ENCODE measurements at regions not wholly inside any gene's neighbourhood (a gene's known extent, or its start where the extent isn't known, plus 50 kb on each side); places are given as distances from the start of the nearest gene placed in this dataset.

DNA sequence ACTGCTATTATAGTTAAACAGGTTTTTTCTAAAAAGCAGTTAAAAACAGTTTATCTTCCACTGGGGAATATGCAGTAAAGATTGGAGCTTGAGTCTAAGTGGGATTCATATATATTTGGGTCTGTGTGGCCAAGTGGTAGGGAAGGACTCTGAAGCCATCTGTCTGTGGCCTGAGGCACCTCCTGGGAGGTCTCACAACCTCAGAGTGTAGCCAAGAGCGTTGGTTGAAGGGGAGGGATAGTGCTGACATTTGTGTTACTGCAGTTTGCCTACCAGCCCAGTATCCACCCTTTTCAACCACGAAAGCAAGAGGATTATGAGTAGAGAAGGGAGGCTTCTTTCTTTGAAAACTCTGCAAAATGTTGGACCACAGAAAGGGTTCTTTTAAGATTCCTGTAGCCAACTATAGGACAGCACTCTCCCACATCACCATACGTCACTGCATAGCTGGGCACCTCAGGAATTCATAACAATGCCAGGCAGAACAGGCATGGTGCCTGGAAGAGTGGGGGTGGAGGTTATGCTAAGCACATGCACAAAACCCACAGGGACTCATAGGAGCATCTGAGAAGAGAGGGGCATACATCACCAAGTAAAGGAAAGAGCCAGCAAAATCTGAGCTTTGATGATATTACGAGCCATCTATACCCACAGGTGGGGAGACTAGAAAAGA, 90.5 kb upstream of the HEY2 start:
- Histone ChIP-seq H3K9me2 (ENCODE audit: low read depth, low read length) (no peaks in the 10 kb centered on the region), H3K9me3 (ENCODE audit: low read length) (no peaks in the 10 kb centered on the region), H3K27ac (ENCODE audit: low read depth, low read length, poor library complexity, severe bottlenecking) (peak overlapping the region; percentile 45), H3K9ac (ENCODE audit: low read length) (no peak overlapping the region), H3K4me3 (ENCODE audit: low read depth, low read length, poor library complexity, severe bottlenecking) (no peak overlapping the region), H3F3A (ENCODE audit: insufficient read depth, low read length) (no peaks in the 10 kb centered on the region), H3K4me1 (ENCODE audit: insufficient read depth, low read length, severe bottlenecking) (peaks cover 47% of the 10 kb centered on the region), H3K27me3 (ENCODE audit: insufficient read depth, low read length) (no peaks in the 10 kb centered on the region), H3K79me2 (ENCODE audit: insufficient read depth, low read length) (no peaks in the 10 kb centered on the region), H3K36me3 (ENCODE audit: insufficient read depth, low read length) (no peaks in the 10 kb centered on the region), H2AFZ (ENCODE audit: low read length) (no peak overlapping the region), H3K4me2 (ENCODE audit: low read length) (no peak overlapping the region), H4K20me1 (ENCODE audit: insufficient read depth, low read length) (no peaks in the 10 kb centered on the region)
- TF ChIP-seq, protein P1, sequence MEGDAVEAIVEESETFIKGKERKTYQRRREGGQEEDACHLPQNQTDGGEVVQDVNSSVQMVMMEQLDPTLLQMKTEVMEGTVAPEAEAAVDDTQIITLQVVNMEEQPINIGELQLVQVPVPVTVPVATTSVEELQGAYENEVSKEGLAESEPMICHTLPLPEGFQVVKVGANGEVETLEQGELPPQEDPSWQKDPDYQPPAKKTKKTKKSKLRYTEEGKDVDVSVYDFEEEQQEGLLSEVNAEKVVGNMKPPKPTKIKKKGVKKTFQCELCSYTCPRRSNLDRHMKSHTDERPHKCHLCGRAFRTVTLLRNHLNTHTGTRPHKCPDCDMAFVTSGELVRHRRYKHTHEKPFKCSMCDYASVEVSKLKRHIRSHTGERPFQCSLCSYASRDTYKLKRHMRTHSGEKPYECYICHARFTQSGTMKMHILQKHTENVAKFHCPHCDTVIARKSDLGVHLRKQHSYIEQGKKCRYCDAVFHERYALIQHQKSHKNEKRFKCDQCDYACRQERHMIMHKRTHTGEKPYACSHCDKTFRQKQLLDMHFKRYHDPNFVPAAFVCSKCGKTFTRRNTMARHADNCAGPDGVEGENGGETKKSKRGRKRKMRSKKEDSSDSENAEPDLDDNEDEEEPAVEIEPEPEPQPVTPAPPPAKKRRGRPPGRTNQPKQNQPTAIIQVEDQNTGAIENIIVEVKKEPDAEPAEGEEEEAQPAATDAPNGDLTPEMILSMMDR (IDR thresholded peaks at IDR 0.05; ENCODE audit: low read length), result no peak
- no peak for TF ChIP-seq EZH2 (IDR thresholded peaks at IDR 0.05; ENCODE audit: borderline replicate concordance, low read length)

DNA sequence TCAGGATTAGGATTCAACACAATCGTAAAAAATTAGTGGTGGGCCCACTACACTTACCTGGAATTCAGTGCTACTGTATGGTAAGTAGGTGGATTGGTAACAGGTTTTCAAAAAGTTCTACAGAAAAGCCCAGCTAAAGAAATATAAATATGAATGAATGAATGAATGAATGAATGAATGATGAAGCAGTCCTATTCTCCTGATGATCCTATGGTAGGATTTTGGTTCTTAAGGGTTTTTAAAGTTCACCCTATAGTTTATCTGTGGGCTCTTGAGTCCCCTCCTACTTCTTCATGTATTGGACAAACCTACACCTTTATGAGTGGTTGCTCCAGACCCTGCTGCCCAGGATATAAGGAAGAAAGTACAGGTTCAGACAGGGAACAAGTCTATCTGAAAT, 89.5 kb upstream of the HEY2 start:
- Histone ChIP-seq H3K79me2 (ENCODE audit: insufficient read depth, low read length) (no peaks in the 10 kb centered on the region), H4K20me1 (ENCODE audit: insufficient read depth, low read length) (no peaks in the 10 kb centered on the region), H3K36me3 (ENCODE audit: insufficient read depth, low read length) (no peaks in the 10 kb centered on the region), H3F3A (ENCODE audit: insufficient read depth, low read length) (no peaks in the 10 kb centered on the region), H3K4me3 (ENCODE audit: low read depth, low read length, poor library complexity, severe bottlenecking) (no peak overlapping the region), H3K9me3 (ENCODE audit: low read length) (no peaks in the 10 kb centered on the region), H3K4me1 (ENCODE audit: insufficient read depth, low read length, severe bottlenecking) (peaks cover 50% of the 10 kb centered on the region), H3K9me2 (ENCODE audit: low read depth, low read length) (no peaks in the 10 kb centered on the region), H3K27ac (ENCODE audit: low read depth, low read length, poor library complexity, severe bottlenecking) (no peak overlapping the region), H3K27me3 (ENCODE audit: insufficient read depth, low read length) (no peaks in the 10 kb centered on the region), H3K9ac (ENCODE audit: low read length) (no peak overlapping the region), H3K4me2 (ENCODE audit: low read length) (no peak overlapping the region), H2AFZ (ENCODE audit: low read length) (no peak overlapping the region)
- no peak for TF ChIP-seq EZH2 (IDR thresholded peaks at IDR 0.05; ENCODE audit: borderline replicate concordance, low read length)
- TF ChIP-seq, protein P1 (IDR thresholded peaks at IDR 0.05; ENCODE audit: low read length), result no peak

DNA sequence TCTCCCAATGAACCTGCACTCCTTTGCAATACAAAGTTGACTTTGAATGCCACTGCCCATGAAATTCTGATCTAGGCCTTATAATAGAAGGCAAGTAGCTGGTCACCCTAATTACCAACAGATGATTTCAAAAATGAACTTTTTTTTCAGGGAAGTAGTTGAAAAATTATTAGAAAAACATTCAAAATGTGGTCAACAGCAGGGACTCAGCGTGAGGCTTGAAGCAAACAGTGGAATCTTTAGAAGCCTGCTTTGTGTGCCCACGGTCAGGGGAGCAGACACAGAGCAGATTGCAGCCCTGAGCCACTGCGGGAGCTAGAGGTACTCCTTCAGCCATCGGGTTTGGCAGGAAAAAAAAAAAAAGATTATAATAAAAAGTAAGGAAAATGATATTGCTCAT, 87.1 kb upstream of the HEY2 start:
- no peak overlapping the region for H3K9ac ChIP-seq (ENCODE audit: low read length)

More for the DNA sequence above, 87.1 kb upstream of the HEY2 start:
- Histone ChIP-seq H3K27ac (ENCODE audit: low read depth, low read length, poor library complexity, severe bottlenecking) (no peak overlapping the region), H4K20me1 (ENCODE audit: insufficient read depth, low read length) (no peaks in the 10 kb centered on the region), H3K9me3 (ENCODE audit: low read length) (no peaks in the 10 kb centered on the region), H3F3A (ENCODE audit: insufficient read depth, low read length) (no peaks in the 10 kb centered on the region), H2AFZ (ENCODE audit: low read length) (no peak overlapping the region), H3K9me2 (ENCODE audit: low read depth, low read length) (no peaks in the 10 kb centered on the region), H3K4me2 (ENCODE audit: low read length) (peak overlapping the region; percentile 40; the same call in 1 of the 2 replicates), H3K36me3 (ENCODE audit: insufficient read depth, low read length) (no peaks in the 10 kb centered on the region), H3K79me2 (ENCODE audit: insufficient read depth, low read length) (no peaks in the 10 kb centered on the region), H3K4me1 (ENCODE audit: insufficient read depth, low read length, severe bottlenecking) (peaks cover 42% of the 10 kb centered on the region), H3K4me3 (ENCODE audit: low read depth, low read length, poor library complexity, severe bottlenecking) (no peak overlapping the region), H3K27me3 (ENCODE audit: insufficient read depth, low read length) (no peaks in the 10 kb centered on the region)
- no peak for TF ChIP-seq EZH2 (IDR thresholded peaks at IDR 0.05; ENCODE audit: borderline replicate concordance, low read length)
- TF ChIP-seq, protein P1 (IDR thresholded peaks at IDR 0.05; ENCODE audit: low read length), result no peak

Measured in OCI-LY1 (cell line).